ENCODE measurements at regions not wholly inside any gene's neighbourhood (a gene's known extent, or its start where the extent isn't known, plus 50 kb on each side); places are given as distances from the start of the nearest gene placed in this dataset.
A peak's percentile ranks its signal among the peaks of the same experiment; 100 is the strongest.

DNA sequence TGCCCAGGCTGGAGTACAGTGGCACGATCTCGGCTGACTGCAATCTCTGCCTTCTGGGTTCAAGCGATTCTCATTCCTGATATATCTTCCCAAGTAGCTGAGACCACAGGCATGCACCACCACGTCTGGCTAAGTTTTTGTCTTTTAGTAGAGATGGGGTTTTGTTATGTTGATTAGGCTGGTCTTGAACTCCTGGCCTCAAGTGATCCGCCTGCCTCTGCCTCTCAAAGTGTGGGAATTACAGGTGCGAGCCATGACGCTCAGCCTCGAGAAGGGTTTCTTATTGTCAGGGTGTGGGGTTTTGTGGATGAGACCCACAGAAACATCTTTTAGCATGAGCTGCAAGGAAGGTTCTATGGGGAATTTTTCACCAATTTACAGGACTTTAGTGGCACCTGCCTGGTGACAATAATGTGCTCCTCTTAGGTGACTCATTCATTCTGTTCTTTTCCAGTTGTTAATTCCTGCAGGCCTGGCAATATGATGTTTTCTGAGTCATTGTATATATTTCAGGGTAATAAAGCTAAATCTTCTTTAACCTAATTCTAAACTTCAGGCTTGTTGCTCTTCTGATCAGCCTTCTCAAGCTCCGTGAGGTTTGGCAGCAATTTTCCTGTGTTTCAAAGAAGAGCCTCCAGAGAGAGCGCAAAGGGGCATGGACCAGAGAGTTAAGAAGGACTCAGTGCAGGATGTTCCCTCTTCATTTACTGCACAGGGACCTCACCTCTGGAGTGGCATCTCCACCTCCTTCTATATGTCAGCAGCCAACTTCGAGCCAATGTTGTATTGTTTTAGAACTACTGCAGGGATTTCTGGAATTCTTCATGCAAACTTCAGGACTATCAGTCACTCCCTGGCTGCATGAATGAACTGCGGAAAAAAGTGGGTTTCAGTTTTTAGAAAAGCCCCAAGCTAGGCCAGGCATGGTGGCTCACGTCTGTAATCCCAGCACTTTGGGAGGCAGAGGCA, 77.8 kb upstream of the ZNF618 start:
- no peak for DNase-seq
- in situ Hi-C loops (cut with HindIII; ENCODE audit: low pct_ligation_motif_present, low pct_unique_long_range_greater_than_20kb, low sequenced_read_pairs), result no loop called here

DNA sequence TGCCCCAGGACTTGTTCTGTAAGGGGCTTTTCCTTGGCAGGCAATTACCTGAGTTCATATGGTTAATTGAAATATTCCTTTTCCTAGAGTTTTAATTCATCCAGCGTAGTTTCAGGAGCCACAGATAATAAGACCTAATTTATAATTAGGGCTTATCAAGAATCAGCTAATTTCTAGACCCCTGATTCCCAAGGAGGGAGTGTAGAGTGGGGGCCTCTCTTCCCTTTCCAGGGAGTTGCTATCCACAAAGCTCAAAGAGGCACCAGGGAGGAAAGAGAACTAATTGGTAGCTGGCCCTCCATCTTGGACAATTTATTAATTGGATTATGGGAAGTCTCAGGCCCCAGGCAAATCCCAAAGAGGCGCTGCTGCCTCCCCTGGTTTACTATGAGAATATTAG, 75.8 kb upstream of the ZNF618 start:
- no peak for DNase-seq
- in situ Hi-C loops (cut with HindIII; ENCODE audit: low pct_ligation_motif_present, low pct_unique_long_range_greater_than_20kb, low sequenced_read_pairs), result no loop called here

DNA sequence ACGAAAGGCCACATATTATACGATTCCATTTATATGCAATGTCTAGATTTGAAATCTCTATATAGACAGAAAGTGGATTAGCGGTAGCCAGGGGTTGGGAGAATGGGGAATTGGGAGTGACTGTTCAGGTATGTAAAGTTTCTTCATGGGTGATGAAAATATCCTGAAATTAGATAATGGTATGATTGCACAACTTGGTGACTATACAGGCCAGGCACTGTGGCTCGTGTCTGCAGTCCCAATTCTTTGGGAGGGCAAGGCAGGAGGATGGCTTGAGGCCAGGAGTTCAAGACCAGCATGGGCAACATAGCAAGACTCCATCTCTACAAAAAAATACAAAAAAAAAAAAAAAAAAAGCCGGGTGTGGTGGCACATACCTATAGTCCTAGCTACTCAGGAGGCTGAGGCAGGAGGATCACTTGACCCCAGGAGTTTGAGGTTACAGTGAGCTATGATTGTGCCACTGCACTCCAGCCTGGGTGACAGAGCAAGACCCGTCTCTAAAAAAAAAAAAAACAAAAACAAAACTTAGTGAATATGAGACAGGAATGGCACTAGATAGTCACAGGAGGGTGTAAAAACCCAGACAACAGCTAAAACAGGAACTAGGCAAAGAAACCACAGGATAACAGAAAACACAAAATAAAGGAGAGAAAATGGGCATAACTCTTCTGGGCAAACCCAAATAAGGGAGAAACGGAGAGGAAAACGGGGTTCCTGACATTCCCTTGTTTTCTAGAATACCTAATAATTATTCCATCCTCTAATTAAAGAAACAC, 72.1 kb upstream of the ZNF618 start:
- no peak for DNase-seq
- in situ Hi-C loops (cut with HindIII; ENCODE audit: low pct_ligation_motif_present, low pct_unique_long_range_greater_than_20kb, low sequenced_read_pairs), result no loop called here

DNA sequence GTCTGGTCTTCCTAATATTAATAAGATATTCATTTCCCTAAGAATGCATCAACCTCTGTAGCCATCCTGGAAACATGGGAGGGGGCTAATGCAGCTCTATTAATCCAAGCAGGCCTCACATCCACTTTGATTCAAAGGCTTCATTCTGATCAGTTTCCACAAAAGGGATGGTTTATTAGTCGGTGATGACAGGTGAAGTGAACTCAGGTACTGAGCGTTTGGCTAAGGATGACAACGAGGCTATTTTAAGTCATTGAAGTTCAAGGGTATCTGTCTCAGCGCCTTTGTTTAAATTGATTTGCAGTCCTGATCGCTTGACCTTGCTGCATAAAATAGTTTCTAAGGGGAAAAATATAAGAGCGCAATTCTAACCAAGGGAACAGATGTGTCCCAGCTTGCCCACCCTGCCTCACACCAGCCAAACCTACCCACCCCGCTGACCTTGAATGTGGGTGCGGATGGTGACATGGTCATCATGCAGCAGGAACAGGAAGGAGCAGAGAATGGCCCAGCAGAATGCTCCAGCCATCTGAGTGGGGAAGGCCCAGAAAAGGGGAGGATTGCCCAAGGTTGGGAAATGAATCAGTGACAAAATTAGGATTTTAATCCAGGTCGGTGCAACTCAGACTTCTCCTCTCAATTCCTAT, 70.5 kb upstream of the ZNF618 start:
- no peak for DNase-seq
- in situ Hi-C loops (cut with HindIII; ENCODE audit: low pct_ligation_motif_present, low pct_unique_long_range_greater_than_20kb, low sequenced_read_pairs), result no loop called here

DNA sequence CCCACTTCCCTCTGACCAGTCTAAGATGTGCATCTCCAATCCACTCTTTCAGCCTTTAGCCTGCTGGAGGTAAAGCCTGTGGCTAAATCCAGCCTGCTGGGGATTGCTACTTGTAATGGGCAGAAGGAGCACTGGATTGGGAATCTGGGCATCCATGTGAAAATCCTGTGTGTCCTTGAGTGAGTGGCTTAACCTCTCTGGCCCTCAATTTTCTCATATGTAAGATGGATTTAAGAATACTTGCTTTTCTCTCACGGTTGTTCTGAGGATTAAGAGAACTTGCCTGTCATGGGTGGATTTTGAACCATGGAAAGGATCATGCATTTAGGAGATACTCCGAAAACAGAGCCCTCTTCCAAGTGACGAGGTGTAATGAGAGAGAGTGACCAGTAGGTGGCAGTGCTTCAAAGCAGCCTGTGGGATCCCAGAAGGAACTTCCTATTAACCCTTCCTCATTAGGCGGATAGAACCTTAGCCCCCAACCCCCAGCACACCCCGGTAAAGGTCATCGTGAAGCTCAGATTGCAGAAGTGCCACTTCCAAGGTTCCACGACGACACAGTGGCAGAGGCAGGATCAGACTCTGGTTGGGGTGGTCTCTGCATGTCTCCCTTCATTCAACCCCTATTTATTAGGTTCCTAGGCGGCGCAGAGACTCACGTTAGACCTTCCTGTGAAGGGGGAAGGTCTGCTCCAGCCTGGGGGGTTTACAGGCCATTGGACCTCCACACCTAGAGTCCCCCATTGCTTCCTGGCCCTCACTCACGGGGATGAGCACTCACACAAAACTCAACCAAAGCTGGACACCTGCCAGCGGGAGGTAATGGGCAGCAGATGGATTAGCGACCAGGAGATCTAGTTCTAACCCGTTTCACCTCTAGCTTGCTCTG, 68.7 kb upstream of the ZNF618 start:
- DNase-seq, result peak; percentile 45
- in situ Hi-C loops (cut with HindIII; ENCODE audit: low pct_ligation_motif_present, low pct_unique_long_range_greater_than_20kb, low sequenced_read_pairs), result no loop called here

DNA sequence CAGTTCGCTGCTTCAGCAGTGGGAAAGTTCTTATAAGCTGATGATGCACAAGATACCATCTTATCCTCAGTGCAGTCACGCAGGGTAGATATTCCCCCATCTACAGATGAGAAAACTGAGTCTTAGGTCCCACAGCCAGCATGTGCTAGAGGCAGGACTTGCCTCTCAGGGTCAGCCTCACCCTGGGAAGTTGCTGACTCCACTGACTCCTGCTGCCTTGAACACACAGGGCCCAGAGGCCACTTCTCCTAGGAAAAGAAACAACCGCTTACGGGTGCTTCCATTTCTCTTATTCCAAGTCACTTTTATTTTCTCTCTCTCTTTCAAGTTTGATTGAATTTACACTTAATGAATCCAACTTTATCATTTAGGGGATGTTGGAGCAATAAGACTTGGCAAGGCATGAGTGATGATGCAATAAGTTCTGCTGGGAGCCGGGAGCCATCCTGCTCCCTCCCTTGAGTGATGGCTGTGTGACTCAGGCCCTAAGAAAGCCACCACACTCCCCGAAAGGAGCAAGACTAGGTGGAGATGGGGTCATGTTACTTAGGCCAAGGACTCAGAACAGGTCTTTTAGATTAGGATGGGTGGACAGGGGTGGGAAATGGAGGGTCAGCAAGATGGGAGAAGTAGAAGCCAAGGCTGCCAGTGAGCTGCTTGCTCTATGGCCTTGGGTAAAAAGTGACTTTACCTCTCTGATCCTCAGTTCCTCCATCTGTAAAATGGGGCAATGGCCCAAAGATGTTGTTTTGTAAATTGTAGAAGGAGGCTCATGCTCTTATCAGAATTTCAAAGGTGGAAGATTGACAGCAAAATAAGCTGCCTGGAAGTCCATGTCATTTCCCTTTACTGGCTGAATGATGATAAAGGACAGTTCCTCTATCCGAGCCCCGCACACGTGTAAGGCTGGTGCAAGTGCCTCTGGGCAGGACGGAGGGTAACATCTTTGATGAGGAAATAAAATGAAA, 67.4 kb upstream of the ZNF618 start:
- in situ Hi-C loops (cut with HindIII; ENCODE audit: low pct_ligation_motif_present, low pct_unique_long_range_greater_than_20kb, low sequenced_read_pairs), result no loop called here
- peak; percentile 29 for DNase-seq

DNA sequence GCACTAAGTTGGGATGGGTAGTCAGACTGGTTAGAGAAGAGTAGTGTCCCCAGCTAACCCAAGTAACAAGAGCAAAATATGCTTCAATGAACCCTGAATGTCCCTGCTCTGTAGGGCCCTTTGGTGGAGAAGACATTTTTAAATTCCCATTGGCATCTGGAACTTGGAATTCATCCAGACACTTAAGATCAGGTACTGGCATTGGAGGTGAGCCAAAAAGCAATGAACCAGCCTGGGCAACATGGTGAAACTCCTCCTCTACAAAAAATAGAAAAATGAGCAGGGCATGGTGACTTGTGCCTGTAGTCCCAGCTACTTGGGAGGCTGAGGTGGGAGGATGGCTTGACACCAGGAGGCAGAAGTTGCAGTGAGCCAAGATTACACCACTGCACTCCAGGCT, 58.9 kb upstream of the ZNF618 start:
- in situ Hi-C loops (cut with HindIII; ENCODE audit: low pct_ligation_motif_present, low pct_unique_long_range_greater_than_20kb, low sequenced_read_pairs), result no loop called here
- DNase-seq, result no peak

DNA sequence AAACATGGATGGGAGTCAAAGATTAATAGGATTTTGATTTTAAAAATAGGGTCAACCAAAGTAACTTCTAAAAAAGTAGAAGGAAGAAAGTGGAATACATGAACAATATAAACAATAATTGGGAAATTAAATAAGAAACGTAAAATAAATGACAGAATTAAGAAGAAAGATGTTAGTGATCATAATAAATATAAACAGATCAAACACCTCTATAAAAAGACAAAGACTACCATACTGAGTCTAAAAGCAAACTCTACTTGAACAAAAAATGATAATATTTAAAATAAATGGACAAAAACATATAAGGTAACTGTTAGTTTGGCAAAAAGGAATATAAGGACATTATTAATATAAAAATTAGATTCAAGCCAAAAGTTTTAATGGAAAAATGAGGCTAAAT, 57.7 kb upstream of the ZNF618 start:
- in situ Hi-C loops (cut with HindIII; ENCODE audit: low pct_ligation_motif_present, low pct_unique_long_range_greater_than_20kb, low sequenced_read_pairs), result no loop called here
- DNase-seq, result no peak

DNA sequence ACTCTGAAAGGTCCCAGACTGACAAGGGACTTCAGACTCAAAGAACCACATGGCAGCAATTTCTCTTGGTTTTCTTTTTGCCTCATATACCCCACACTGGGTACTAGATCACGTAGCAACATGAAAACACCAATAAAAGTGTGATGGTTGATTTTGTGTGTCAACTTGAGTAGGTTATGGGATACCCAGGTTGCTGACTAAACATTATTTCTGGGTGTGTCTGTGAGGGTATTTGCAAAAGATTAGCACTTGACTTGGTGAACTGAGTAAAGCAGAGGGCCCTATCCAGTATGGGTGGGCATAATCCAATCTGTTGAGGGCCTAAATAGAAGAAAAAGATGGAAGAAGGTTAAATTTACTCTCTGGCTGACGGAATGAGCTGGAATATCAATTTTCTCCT, 53.8 kb upstream of the ZNF618 start:
- in situ Hi-C loops (cut with HindIII; ENCODE audit: low pct_ligation_motif_present, low pct_unique_long_range_greater_than_20kb, low sequenced_read_pairs), result no loop called here

DNA sequence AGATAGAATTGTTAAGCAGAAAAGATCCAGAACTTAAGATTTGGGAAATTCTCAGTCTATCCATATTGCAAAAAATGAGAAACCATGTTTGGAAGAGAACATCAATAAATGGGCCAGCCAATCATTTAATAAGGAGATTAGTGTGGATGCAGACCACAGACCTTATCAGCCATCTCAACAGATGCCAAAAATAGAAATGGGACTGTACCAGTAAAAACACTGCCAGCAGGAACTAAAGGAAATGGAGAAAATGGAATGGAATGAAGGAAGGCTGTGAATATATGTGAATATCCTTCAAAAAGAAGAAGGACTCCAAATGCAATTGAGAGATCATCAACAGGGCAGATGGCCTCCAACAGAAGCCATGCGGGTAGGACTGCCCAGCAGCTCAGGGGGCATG, 52.7 kb upstream of the ZNF618 start:
- in situ Hi-C loops (cut with HindIII; ENCODE audit: low pct_ligation_motif_present, low pct_unique_long_range_greater_than_20kb, low sequenced_read_pairs), result no loop called here
- no peak for DNase-seq

More for the DNA sequence above, 53.8 kb upstream of the ZNF618 start:
- DNase-seq, result no peak
